ENCODE measurements at regions not wholly inside any gene's neighbourhood (a gene's known extent, or its start where the extent isn't known, plus 50 kb on each side); places are given as distances from the start of the nearest gene placed in this dataset.

DNA sequence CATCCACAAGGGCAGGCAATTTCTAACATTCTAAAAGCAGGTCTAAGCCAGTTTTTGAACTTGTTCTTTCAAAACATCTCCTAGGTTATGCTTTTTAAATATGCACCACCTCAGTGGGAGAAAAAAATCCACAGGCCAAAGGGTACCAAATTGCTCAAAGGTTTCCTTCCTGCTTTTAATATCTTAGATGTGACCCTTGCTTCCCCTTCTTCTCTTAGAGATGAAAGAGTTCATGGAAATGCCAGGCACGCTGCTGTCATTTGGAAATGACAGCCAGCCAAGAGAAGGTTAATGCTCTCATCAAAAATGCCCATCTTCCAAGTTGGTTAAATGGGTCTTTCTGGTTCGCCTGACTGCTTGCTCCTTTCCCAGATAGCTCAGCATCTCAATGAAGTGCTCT is 497.1 kb downstream of the CD83 start:
- DNase-seq (ENCODE audit: low spot score) = no peak
- in situ Hi-C loops (cut with HindIII; ENCODE audit: low sequenced_read_pairs) = no loop called here

DNA sequence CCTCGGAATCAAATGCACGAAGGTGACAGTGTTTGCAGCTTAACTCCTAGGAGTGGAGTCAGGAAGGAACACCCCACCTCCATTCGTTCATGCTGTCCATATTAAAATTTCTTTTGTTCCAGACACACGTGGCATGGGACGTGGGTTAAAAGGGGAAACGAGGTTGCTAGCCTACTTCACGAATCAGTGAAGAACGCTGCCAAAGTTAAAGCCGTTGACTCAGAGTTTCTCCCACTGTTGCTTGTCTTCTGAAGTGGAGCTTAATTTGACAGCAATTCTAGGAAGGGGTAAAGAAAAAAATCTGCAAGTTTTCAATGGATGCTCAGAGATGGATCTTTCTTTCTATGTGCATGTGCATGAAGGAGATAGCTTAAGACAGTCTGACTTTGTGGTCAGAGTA is 499.1 kb downstream of the CD83 start:
- in situ Hi-C loops (cut with HindIII; ENCODE audit: low sequenced_read_pairs) = no loop called here
- no peak for DNase-seq (ENCODE audit: low spot score)

- DNase-seq (ENCODE audit: low spot score) = no peak
- in situ Hi-C loops (cut with HindIII; ENCODE audit: low sequenced_read_pairs) = no loop called here
Measured at GRCh38 chr6:14618759-14619418, 501.3 kb downstream of the CD83 start.

DNA sequence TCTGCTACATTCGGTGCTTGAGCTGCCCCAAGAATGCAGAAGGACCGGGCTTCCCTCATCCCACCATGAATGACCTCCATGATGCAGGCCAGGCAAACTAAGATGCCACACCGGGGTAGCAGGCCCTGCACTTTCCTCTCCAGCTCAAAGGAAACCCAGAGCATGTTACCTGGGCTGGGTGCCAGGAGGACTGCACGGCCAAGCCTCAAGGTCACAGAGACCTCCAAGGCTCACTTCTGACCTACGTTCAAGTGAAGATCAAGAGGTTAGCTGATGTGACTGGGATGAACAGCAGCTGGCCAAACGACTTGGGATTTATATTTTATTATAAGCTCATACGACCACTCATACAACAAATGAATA is 501.8 kb downstream of the CD83 start:
- no peak for DNase-seq (ENCODE audit: low spot score)
- in situ Hi-C loops (cut with HindIII; ENCODE audit: low sequenced_read_pairs) = no loop called here

GRCh38 chr6:14620522-14620921 is 502.9 kb downstream of the CD83 start:
- in situ Hi-C loops (cut with HindIII; ENCODE audit: low sequenced_read_pairs) = no loop called here
- no peak for DNase-seq (ENCODE audit: low spot score)

GRCh38 chr6:14621518-14621917 is 503.9 kb downstream of the CD83 start:
- no peak for DNase-seq (ENCODE audit: low spot score)
- in situ Hi-C loops (cut with HindIII; ENCODE audit: low sequenced_read_pairs) = no loop called here

DNA sequence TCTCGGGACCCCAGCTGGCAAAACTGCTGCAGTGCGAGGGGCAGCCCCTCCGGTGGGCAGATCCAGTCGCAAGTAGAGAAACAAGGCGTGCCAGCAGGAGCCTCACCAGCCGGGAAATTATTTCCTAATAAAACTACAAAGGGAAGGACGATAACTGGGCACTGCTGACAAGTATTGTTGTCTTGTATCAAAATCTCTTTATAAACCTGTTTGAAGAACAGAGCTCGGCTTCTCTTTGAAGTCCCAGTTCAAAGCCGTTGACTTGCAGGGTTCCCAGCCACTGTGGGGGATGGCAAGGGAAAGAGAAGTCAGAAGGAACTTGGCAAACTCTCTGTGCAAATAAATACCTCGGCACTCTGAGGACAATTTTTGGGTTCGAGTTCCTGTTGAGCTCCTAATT is 504.5 kb downstream of the CD83 start:
- DNase-seq (ENCODE audit: low spot score) = no peak
- in situ Hi-C loops (cut with HindIII; ENCODE audit: low sequenced_read_pairs) = no loop called here

- in situ Hi-C loops (cut with HindIII; ENCODE audit: low sequenced_read_pairs) = no loop called here
- no peak for DNase-seq (ENCODE audit: low spot score)
Measured at GRCh38 chr6:14622909-14623505, 505.4 kb downstream of the CD83 start.

DNA sequence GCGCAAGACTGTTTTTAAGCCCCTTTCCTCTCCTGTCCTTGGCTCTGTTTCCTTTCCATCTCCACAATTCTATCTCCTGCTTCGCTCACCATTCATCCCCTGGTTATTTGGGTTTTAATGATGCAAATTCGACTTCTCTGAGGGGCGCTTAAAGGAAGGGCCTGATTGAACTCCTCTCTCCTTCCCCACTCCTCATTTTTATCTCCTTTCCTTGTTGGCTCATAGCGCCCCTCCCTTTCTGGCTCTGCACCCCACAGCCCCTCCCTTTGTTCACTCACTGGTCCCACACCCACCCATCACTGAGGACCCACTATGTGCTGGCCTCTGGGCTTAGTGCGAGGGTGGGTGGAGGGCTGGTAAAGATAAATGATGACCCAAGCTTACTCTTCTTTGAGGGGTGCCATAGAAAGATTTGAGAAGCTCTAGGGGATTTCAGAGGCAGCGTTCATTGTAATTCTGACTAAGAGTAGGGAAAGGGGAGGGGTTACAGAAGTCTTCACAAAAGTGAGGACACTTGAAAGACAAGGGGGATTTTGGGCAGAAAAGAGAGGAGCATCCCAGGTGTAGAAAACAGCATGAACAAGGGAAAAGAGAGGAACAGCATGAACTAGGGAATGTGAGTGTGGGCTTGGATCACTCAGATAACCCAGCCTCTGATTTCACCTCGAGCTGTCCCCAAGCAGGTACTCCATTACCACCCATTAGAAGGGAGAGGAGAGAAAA is 507.8 kb downstream of the CD83 start:
- in situ Hi-C loops (cut with HindIII; ENCODE audit: low sequenced_read_pairs) = no loop called here

GRCh38 chr6:14626556-14626955 is 509.0 kb downstream of the CD83 start:
- in situ Hi-C loops (cut with HindIII; ENCODE audit: low sequenced_read_pairs) = no loop called here
- no peak for DNase-seq (ENCODE audit: low spot score)

More for the DNA sequence above, 507.8 kb downstream of the CD83 start:
- no peak for DNase-seq (ENCODE audit: low spot score)

DNA sequence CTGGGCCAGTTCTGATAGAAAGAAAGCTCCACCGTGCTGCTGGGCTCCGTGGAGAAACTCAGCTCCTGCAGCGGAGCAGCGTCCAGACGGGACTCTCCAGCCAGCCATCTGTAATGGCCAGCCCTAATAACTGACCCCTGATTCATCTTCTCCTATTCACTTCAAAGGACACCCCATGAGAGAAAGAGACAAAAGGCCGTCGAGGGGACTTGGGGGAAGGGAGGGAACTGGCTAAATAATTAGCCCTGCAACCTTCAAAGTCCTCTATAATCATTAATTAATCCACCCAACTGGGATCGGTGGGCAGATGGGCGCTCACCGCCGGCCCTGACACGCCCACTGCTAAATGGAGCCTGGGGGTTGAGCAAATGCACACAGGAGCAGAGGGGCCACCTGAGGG is 512.4 kb downstream of the CD83 start:
- in situ Hi-C loops (cut with HindIII; ENCODE audit: low sequenced_read_pairs) = no loop called here
- no peak for DNase-seq (ENCODE audit: low spot score)

GRCh38 chr6:14633479-14633878 is 515.9 kb downstream of the CD83 start:
- in situ Hi-C loops (cut with HindIII; ENCODE audit: low sequenced_read_pairs) = no loop called here

GRCh38 chr6:14634072-14634471 is 516.5 kb downstream of the CD83 start:
- DNase-seq (ENCODE audit: low spot score) = no peak
- in situ Hi-C loops (cut with HindIII; ENCODE audit: low sequenced_read_pairs) = no loop called here

More at GRCh38 chr6:14633479-14633878, 515.9 kb downstream of the CD83 start:
- DNase-seq (ENCODE audit: low spot score) = no peak

- DNase-seq (ENCODE audit: low spot score) = no peak
- in situ Hi-C loops (cut with HindIII; ENCODE audit: low sequenced_read_pairs) = no loop called here
Measured at GRCh38 chr6:14635195-14635594, 517.6 kb downstream of the CD83 start.

- DNase-seq (ENCODE audit: low spot score) = no peak
- in situ Hi-C loops (cut with HindIII; ENCODE audit: low sequenced_read_pairs) = no loop called here
Measured at GRCh38 chr6:14635934-14636591, 518.5 kb downstream of the CD83 start.

DNA sequence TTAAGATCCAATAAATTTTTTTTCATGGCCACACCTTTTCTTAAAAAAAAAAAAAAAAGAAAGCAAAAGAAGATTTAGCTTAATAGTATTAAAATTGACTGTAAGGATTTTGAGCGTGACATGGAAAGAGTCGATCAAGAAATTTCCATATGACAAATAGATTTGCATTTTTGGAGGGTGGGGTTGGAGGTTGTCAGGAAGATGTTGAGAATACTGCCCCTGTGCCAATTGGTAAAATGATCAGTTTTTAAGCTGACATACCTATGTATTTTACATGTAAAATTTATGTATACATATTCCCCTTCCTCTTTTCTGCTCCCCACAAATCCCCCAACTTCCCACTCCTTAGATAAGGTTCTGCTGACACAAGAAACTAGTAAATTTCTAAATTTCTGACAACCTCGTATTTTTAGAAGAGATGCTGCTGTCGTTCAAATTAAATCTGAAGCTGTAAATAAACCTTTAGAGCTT is 520.9 kb downstream of the CD83 start:
- in situ Hi-C loops (cut with HindIII; ENCODE audit: low sequenced_read_pairs) = no loop called here
- no peak for DNase-seq (ENCODE audit: low spot score)

DNA sequence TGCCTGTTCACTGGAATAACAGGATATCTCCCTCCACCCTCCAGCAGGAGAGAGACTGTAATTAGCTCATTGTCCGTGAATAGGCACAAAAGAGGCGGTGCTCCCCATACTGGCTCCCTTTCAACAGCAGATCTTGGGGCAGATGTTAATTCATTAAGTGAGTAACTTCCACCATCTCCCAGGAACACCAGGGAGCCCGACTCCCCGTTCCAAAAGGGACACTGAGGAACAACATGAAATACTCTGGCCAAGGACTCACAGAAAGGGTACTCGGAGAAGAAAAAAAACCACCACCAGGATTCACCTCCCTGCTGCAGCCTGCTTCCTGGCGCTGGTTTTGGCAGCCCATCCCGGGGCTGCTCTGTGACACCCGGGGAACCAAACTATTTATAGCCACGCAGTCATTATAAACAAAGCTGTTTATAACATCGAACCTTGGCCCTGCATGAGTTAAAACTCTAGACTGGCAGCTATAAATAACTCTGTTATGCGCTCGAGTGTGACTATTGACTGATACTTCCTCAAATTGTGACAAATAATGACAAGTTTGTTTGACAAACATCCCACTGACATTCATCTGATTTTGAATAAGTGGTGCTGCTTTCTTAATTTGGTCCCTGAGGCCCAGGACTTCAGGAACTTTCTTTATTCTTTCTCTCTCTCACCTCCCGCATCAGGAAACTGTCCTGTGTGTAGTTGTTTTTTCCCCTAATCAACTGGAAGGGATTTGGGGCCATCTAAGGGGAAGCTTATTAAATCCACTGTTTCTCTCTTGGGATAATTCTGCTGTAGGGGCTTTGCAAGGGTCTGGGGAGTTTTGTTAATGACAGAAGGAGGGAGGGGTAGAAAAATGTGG is 521.6 kb downstream of the CD83 start:
- peak; percentile 72 for DNase-seq (ENCODE audit: low spot score)
- in situ Hi-C loops (cut with HindIII; ENCODE audit: low sequenced_read_pairs) = no loop called here

DNA sequence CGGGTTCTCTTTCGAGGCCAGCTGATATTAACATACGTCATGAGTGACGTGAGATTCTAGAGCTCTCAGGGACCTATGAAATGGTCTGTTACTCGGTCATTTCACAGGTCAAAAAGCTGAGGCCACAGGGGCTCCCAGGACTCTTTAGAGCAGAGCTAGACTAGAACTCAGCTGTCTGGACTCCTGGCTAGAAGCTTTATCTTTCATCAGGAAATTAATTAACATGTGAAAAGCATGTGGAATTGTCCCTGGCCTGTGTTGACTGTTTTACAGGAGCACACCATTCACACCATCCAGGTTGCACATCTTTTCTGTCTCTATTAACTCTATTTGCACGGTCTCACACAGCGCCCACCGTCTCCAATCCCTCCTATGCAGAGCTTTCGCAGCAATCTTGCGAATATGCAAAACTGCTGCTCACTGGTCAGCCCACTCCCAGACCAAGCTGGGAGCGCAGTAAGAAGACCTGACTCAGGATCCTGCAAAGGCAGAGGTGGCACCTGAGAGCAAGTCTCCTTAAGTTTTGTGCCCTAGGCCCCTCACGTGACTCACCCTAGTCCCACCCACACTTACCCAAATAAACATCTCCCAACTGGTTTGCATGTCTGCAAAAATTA is 522.5 kb downstream of the CD83 start:
- DNase-seq (ENCODE audit: low spot score) = no peak
- in situ Hi-C loops (cut with HindIII; ENCODE audit: low sequenced_read_pairs) = no loop called here

DNA sequence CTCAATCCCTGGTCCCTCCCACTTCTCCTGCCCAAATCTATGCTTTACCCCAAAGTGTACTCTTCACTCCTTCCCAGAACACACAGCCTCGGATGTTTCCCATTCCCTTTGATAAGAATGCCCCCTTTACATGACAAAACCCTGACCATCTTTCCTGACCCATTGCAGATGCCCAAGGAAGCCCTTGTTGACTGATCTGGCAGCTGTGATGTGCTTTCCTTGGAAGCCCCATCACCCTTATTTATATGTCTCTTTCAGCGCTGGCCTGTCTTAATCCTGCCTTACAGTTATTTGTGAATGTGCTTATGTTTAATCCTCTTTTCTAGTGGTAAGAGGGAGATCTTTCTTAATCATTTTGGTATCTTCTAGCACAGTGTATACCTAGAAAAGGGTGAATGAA is 523.1 kb downstream of the CD83 start:
- in situ Hi-C loops (cut with HindIII; ENCODE audit: low sequenced_read_pairs) = no loop called here
- DNase-seq (ENCODE audit: low spot score) = no peak
